22Rv1 (cell line): ENCODE measurements at regions not wholly inside any gene's neighbourhood (a gene's known extent, or its start where the extent isn't known, plus 50 kb on each side); places are given as distances from the start of the nearest gene placed in this dataset.

Experiments used
- H3K27ac ChIP-seq: fragments of 450-650 bp; 2 replicates; pipeline ENCODE4 v1.5.1; 2017
- CTCF ChIP-seq: fragments of 450-650 bp; IDR thresholded peaks from 2 replicates; pipeline ENCODE4 v1.5.1; 2017; ENCODE audit warnings: mild to moderate bottlenecking
- ZFX ChIP-seq: fragments of 450-650 bp; IDR thresholded peaks from 2 replicates; pipeline ENCODE4 v1.6.1; 2017; ENCODE audit warnings: antibody characterized with exemption, borderline replicate concordance

- no peak for TF ChIP-seq ZFX
- TF ChIP-seq CTCF, result no peak
These were observed 1128.5 kb downstream of the TYW1 start for GRCh38 chr7:68125168-68125567.

GRCh38 chr7:68133045-68133444 lies 1136.4 kb downstream of the TYW1 start:
- no peak overlapping the region for H3K27ac ChIP-seq
- TF ChIP-seq ZFX (no peak), CTCF (no peak)

More at GRCh38 chr7:68125168-68125567, 1128.5 kb downstream of the TYW1 start:
- H3K27ac ChIP-seq, result no peak overlapping the region

GRCh38 chr7:68143345-68143744 lies 1146.7 kb downstream of the TYW1 start:
- no peak overlapping the region for H3K27ac ChIP-seq
- TF ChIP-seq ZFX (no peak), CTCF (no peak)

DNA sequence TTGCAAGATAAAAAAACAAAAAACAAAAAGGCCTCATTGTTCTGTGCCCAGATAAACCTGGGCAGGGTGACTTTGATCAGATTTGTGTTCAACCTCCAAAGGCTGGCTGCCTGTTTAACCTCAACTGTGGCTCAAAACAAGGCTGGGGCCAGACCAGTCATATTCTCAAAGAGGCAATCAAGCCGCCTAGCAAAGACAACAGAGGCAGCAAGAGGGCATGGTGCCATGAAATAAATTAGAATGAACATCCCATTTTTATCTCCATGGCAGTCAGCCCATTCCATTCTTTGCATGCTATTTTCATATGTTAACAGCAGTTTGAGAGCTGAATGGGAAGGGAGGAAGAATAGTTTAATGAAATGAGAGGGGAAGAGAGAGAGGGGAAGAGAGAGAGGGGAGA lies 1150.3 kb downstream of the TYW1 start:
- no peak overlapping the region for H3K27ac ChIP-seq
- TF ChIP-seq ZFX, result no peak
- no peak for TF ChIP-seq CTCF

GRCh38 chr7:68147614-68148238 lies 1151.1 kb downstream of the TYW1 start:
- no peak overlapping the region for H3K27ac ChIP-seq
- no peak for TF ChIP-seq ZFX
- no peak for TF ChIP-seq CTCF

GRCh38 chr7:68148440-68148839 lies 1151.8 kb downstream of the TYW1 start:
- TF ChIP-seq CTCF (no peak), ZFX (no peak)
- H3K27ac ChIP-seq, result no peak overlapping the region

DNA sequence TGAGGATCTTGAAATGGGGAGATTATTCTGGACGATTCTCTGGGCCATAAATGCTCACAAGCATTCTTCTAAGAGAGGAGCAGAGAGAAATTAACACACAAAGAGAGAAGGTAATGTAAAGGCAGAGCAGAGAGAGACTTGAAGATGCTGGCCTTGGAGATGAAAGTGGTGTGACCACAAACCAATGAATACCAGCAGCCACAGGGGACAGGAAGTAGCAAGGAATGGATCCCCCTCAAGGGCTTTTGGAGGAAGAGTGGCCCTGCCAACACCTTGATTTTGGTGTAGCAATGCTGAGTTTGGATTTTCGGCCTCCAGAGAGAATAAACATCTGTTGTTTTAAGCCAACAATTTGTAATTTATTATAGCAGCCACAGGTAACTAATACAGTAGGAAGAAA lies 1155.6 kb downstream of the TYW1 start:
- no peak for TF ChIP-seq CTCF
- no peak for TF ChIP-seq ZFX
- no peak overlapping the region for H3K27ac ChIP-seq
